Transverse colon (tissue), 4 donors: ENCODE measurements at regions not wholly inside any gene's neighbourhood (a gene's known extent, or its start where the extent isn't known, plus 50 kb on each side); places are given as distances from the start of the nearest gene placed in this dataset.
"Not testable (repeated sequence)": the region's sequence is repeated elsewhere in the genome, so short reads cannot be mapped to it uniquely, and the experiment has no call there.

ENCODE experiments used
- DNase-seq: peaks from one replicate; pipeline ENCODE4 v3.0.0-alpha.2; 2019
- H3K27ac ChIP-seq, 4 donors: fragments of 200-600 bp; sonication (generic); 2 replicates each; pipeline ENCODE4 v1.5.1; 2016 to 2018; ENCODE audit warnings: inconsistent platforms in 4 of 4
- H3K27me3 ChIP-seq: fragments of 200-600 bp; sonication (generic); 2 replicates; pipeline ENCODE4 v1.5.1; 2017; ENCODE audit warnings: inconsistent platforms
- H3K36me3 ChIP-seq, 4 donors: fragments of 200-600 bp; sonication (generic); 2 replicates each; pipeline ENCODE4 v1.5.1; 2017 to 2019; ENCODE audit warnings: inconsistent platforms in 4 of 4
- H3K4me1 ChIP-seq, 4 donors: fragments of 200-600 bp; sonication (generic); 2 replicates each; pipeline ENCODE4 v1.5.1; 2017 to 2020; ENCODE audit warnings: inconsistent platforms in 4 of 4
- H3K4me3 ChIP-seq, 4 donors: fragments of 200-600 bp; sonication (generic); 1 replicate in 1 of 4; 2 replicates in 3 of 4; pipeline versions ENCODE4 v1.5.1 to v1.6.1; 2017 to 2019; ENCODE audit warnings: inconsistent platforms in 4 of 4
- H3K9me3 ChIP-seq, 2 donors: fragments of 200-600 bp; sonication (generic); 2 replicates each; pipeline ENCODE4 v1.5.1; 2017 to 2019; ENCODE audit warnings: inconsistent platforms in 2 of 2
- CTCF ChIP-seq, 5 experiments: fragments of 200-600 bp in 3 of 5; fragments of 450-650 bp in 2 of 5; sonication (generic) in 3 of 5; IDR thresholded peaks; 1 replicate in 2 of 5; 2 replicates in 3 of 5; pipeline ENCODE4 v1.5.1; 2016 to 2017; ENCODE audit warnings: antibody characterized with exemption in 5 of 5, inconsistent platforms in 3 of 5, mild to moderate bottlenecking in 2 of 5, moderate library complexity in 1 of 5
- EP300 ChIP-seq: sonication (generic); formaldehyde crosslinking; IDR thresholded peaks from one replicate; pipeline ENCODE4 v1.6.1; 2017; ENCODE audit warnings: antibody characterized with exemption, low read depth
- POLR2A ChIP-seq: fragments of 450-650 bp; IDR thresholded peaks from one replicate; pipeline ENCODE4 v1.6.1; 2016; ENCODE audit warnings: antibody characterized with exemption, mild to moderate bottlenecking, moderate library complexity
- POLR2AphosphoS5 ChIP-seq, 3 donors: sonication (generic); formaldehyde crosslinking; IDR thresholded peaks; one replicate each; pipeline ENCODE4 v1.6.1; 2016; ENCODE audit warnings: antibody characterized with exemption in 3 of 3
- WGBS, 2 donors: methylation state at CpG; one replicate each; pipeline ENCODE4 v1.1.5; 2018; ENCODE audit warnings: low coverage in 1 of 2; 5-methylcytosine and 5-hydroxymethylcytosine counted together
- in situ Hi-C, 4 donors: fragments of 200-750 bp; cut with MboI; loops; one replicate each; pipeline versions ENCODE4 v1.15.0 to v1.15.1; 2017; ENCODE audit warnings: low sequenced_read_pairs in 3 of 4, low pct_ligation_motif_present in 1 of 4, low pct_unique_long_range_greater_than_20kb in 1 of 4
- intact Hi-C: fragments of 100-400 bp; cut with DNase I; formaldehyde crosslinking; loops from one replicate; pipeline ENCODE4 v1.15.1; 2023; ENCODE audit warnings: low total_unique reads

GRCh38 chr20:47921408-47921807 lies 136.1 kb upstream of the SULF2 start:
- DNase-seq, result no peak
- Histone ChIP-seq H3K27ac (no peak overlapping the region), H3K4me3 (no peak overlapping the region), H3K36me3 (no peaks in the 10 kb centered on the region), H3K4me1 (peaks cover 0 to 10% (median 3%) of the 10 kb centered on the region in 4 donors), H3K27me3 (peaks cover 46% of the 10 kb centered on the region), H3K9me3 (peaks cover 0 to 4% of the 10 kb centered on the region in 2 donors)
- in situ Hi-C loops, result no loop called here
- TF ChIP-seq CTCF (IDR thresholded peaks at IDR 0.05), result no peak
- no peak for TF ChIP-seq POLR2AphosphoS5 (IDR thresholded peaks at IDR 0.05)
- no peak for TF ChIP-seq EP300
- no peak for TF ChIP-seq POLR2A
- 30 to 32% methylated on average over 6 of the region's 6 CpGs for WGBS, 2 donors
- intact Hi-C loops, result no loop called here

- peaks cover 0 to 8% (median 3%) of the 10 kb centered on the region in 4 donors for H3K4me1 ChIP-seq
- H3K4me3 ChIP-seq, result no peak overlapping the region
- H3K27ac ChIP-seq, result no peak overlapping the region
- 93% methylated on average over 2 of the region's 2 CpGs; no CpG with 5 or more reads in 1 of the 2 donors for WGBS, 2 donors
- H3K27me3 ChIP-seq, result peaks cover 19% of the 10 kb centered on the region
- in situ Hi-C loops, result no loop called here
- peaks cover 0 to 4% of the 10 kb centered on the region in 2 donors for H3K9me3 ChIP-seq
- DNase-seq, result no peak
- intact Hi-C loops, result no loop called here
- no peaks in the 10 kb centered on the region for H3K36me3 ChIP-seq
- TF ChIP-seq EP300 (no peak), POLR2AphosphoS5 (IDR thresholded peaks at IDR 0.05) (no peak), POLR2A (no peak), CTCF (IDR thresholded peaks at IDR 0.05) (no peak)
Measured at GRCh38 chr20:47917549-47918070, 132.3 kb upstream of the SULF2 start.

- in situ Hi-C loops, result no loop called here
- DNase-seq, result no peak
- TF ChIP-seq CTCF (IDR thresholded peaks at IDR 0.05) (no peak), EP300 (no peak), POLR2A (no peak), POLR2AphosphoS5 (IDR thresholded peaks at IDR 0.05) (no peak)
- no peaks in the 10 kb centered on the region for H3K36me3 ChIP-seq
- no peak overlapping the region for H3K4me3 ChIP-seq
- intact Hi-C loops, result no loop called here
- peaks cover 0 to 4% of the 10 kb centered on the region in 2 donors for H3K9me3 ChIP-seq
- no peaks in the 10 kb centered on the region for H3K4me1 ChIP-seq
- 96 to 100% methylated on average over 1 to 3 of the region's 3 CpGs for WGBS, 2 donors
- peaks cover under 1% of the 10 kb centered on the region for H3K27me3 ChIP-seq
- H3K27ac ChIP-seq, result no peak overlapping the region
Measured at GRCh38 chr20:47915495-47915894, 130.2 kb upstream of the SULF2 start.

- DNase-seq, result no peak
- H3K27me3 ChIP-seq, result no peaks in the 10 kb centered on the region
- H3K9me3 ChIP-seq, result peaks cover 0 to 4% of the 10 kb centered on the region in 2 donors
- TF ChIP-seq CTCF (IDR thresholded peaks at IDR 0.05) (no peak), POLR2AphosphoS5 (IDR thresholded peaks at IDR 0.05) (no peak), POLR2A (no peak), EP300 (no peak)
- in situ Hi-C loops, result no loop called here
- no peaks in the 10 kb centered on the region for H3K36me3 ChIP-seq
- no peaks in the 10 kb centered on the region for H3K4me1 ChIP-seq
- intact Hi-C loops, result no loop called here
- no peak overlapping the region for H3K4me3 ChIP-seq
- 14 to 45% methylated on average over 1 of the region's 1 CpG for WGBS, 2 donors
- H3K27ac ChIP-seq, result no peak overlapping the region
Measured at GRCh38 chr20:47914792-47915191, 129.5 kb upstream of the SULF2 start.

GRCh38 chr20:47912786-47913501 lies 127.7 kb upstream of the SULF2 start:
- H3K9me3 ChIP-seq, H3K27me3 ChIP-seq, intact Hi-C loops, in situ Hi-C loops, DNase-seq, H3K4me3 ChIP-seq, H3K4me1 ChIP-seq, H3K36me3 ChIP-seq, H3K27ac ChIP-seq: not testable (repeated sequence)
- 84 to 85% methylated on average over 8 to 12 of the region's 12 CpGs for WGBS, 2 donors

GRCh38 chr20:47912165-47912564 lies 126.9 kb upstream of the SULF2 start:
- in situ Hi-C loops, H3K4me1 ChIP-seq, H3K9me3 ChIP-seq, H3K27me3 ChIP-seq, DNase-seq, intact Hi-C loops, H3K4me3 ChIP-seq, H3K27ac ChIP-seq, H3K36me3 ChIP-seq: not testable (repeated sequence)
- WGBS, 2 donors, result 52% methylated on average over 4 of the region's 8 CpGs; no CpG with 5 or more reads in 1 of the 2 donors
